Astrocyte (in vitro differentiated cells and primary cell): ENCODE measurements at regions not wholly inside any gene's neighbourhood (a gene's known extent, or its start where the extent isn't known, plus 50 kb on each side); places are given as distances from the start of the nearest gene placed in this dataset.

Experiments
- DNase-seq: peaks from one replicate; pipeline ENCODE4 v3.0.0-alpha.2; 2010; ENCODE audit warnings: low read depth
- FAIRE-seq: peaks from 2 replicates; lab custom pipeline; 2011; peaks lifted over from hg19 to GRCh38; lab: Jason Lieb, UNC
- H2AFZ ChIP-seq: 2 replicates; pipeline ENCODE4 v1.6.0; 2012; ENCODE audit warnings: low read depth, low read length, inconsistent platforms
- H3K27ac ChIP-seq: 2 replicates; pipeline ENCODE4 v1.5.1; 2011; ENCODE audit warnings: low read depth, low read length, inconsistent platforms
- H3K27me3 ChIP-seq: 2 replicates; pipeline ENCODE4 v1.6.0; 2011; ENCODE audit warnings: low read length, inconsistent platforms; ENCODE audit not compliant: insufficient read depth
- H3K36me3 ChIP-seq: 2 replicates; pipeline ENCODE4 v1.5.1; 2011; ENCODE audit warnings: low read length, inconsistent platforms; ENCODE audit not compliant: insufficient read depth
- H3K4me1 ChIP-seq: 2 replicates; pipeline ENCODE4 v1.5.1; 2011; ENCODE audit warnings: low read length, inconsistent platforms; ENCODE audit not compliant: insufficient read depth
- H3K4me2 ChIP-seq: 2 replicates; pipeline ENCODE4 v1.6.0; 2012; ENCODE audit warnings: low read length, inconsistent platforms
- H3K4me3 ChIP-seq: 2 replicates; pipeline ENCODE4 v1.5.1; 2011; ENCODE audit warnings: low read depth, mild to moderate bottlenecking, low read length, inconsistent platforms; ENCODE audit not compliant: insufficient read depth
- H3K79me2 ChIP-seq: 2 replicates; pipeline ENCODE4 v1.6.0; 2012; ENCODE audit warnings: mild to moderate bottlenecking, low read length, inconsistent platforms; ENCODE audit not compliant: insufficient read depth
- H3K9ac ChIP-seq: 2 replicates; pipeline ENCODE4 v1.6.0; 2012; ENCODE audit warnings: mild to moderate bottlenecking, low read length, inconsistent platforms
- H3K9me3 ChIP-seq: 2 replicates; pipeline ENCODE4 v1.5.1; 2012; ENCODE audit warnings: low read depth, mild to moderate bottlenecking, low read length, inconsistent platforms; ENCODE audit not compliant: insufficient read depth
- H4K20me1 ChIP-seq: 2 replicates; pipeline ENCODE4 v1.6.0; 2012; ENCODE audit warnings: low read length, inconsistent platforms; ENCODE audit not compliant: insufficient read depth
- H3K27ac Mint-ChIP-seq: one replicate; pipeline ENCODE4 v1.8.0; 2021; ENCODE audit warnings: mild to moderate bottlenecking, mixed read lengths; ENCODE audit not compliant: unreplicated experiment
- H3K27me3 Mint-ChIP-seq: one replicate; pipeline ENCODE4 v1.8.0; 2021; ENCODE audit warnings: low read depth, mixed read lengths; ENCODE audit not compliant: unreplicated experiment
- H3K36me3 Mint-ChIP-seq: one replicate; pipeline ENCODE4 v1.8.0; 2021; ENCODE audit warnings: low read depth, mixed read lengths; ENCODE audit not compliant: unreplicated experiment
- H3K4me1 Mint-ChIP-seq: one replicate; pipeline ENCODE4 v1.8.0; 2021; ENCODE audit warnings: low read depth, mixed read lengths; ENCODE audit not compliant: unreplicated experiment
- H3K4me3 Mint-ChIP-seq: one replicate; pipeline ENCODE4 v1.8.0; 2021; ENCODE audit warnings: mild to moderate bottlenecking, moderate library complexity, mixed read lengths; ENCODE audit not compliant: unreplicated experiment
- H3K9me3 Mint-ChIP-seq: one replicate; pipeline ENCODE4 v1.8.0; 2021; ENCODE audit warnings: mild to moderate bottlenecking, mixed read lengths; ENCODE audit not compliant: unreplicated experiment
- EZH2 ChIP-seq: IDR thresholded peaks from 2 replicates; pipeline ENCODE4 v1.6.1; 2012; ENCODE audit warnings: mild to moderate bottlenecking, low read length, inconsistent platforms; ENCODE audit not compliant: insufficient read depth
- TF ChIP-seq, protein P1 (sequence below): IDR thresholded peaks from 2 replicates; pipeline ENCODE4 v1.5.1; 2011; ENCODE audit warnings: low read depth, mild to moderate bottlenecking, inconsistent platforms, low read length, moderate library complexity; ENCODE audit not compliant: insufficient read depth

DNA sequence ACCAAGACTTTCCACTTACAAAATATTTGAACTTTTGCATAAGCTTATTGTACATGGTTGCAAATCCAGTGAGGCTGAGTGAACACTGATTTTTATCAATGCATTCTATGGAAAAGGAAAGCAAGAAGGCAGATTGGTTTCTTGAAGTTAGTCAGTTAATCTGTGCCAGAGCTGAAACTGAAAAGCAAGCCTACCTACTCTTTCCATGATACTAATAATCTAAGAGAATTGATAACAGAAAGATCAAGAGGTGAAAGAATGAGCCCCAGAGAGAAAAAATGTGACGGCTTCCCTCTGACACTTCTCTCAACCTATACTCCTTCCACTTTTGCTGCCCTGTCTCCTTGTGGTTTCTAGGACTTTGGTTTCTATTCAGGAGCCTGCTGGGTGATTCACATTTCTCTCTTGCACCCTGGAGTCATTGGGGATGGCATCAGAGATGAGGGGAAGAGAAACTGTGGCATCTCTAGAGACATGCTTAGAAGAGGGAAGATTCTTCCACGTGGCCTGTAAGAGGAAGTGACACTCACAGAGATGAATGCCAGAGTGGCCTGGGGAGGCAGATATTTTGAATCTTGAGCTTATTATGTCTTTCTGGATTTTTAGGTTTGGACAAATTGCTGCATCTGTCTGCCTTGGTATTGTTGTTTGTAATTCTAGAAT, 158.6 kb upstream of the RIMS1 start:
- Histone ChIP-seq H3K79me2 (no peaks in the 10 kb centered on the region), H4K20me1 (no peaks in the 10 kb centered on the region), H3K4me1 (no peaks in the 10 kb centered on the region), H3K27ac (no peak overlapping the region), H3K9me3 (no peaks in the 10 kb centered on the region), H2AFZ (no peak overlapping the region), H3K27me3 (no peaks in the 10 kb centered on the region), H3K9ac (no peak overlapping the region), H3K4me2 (no peak overlapping the region), H3K4me3 (no peak overlapping the region), H3K36me3 (no peaks in the 10 kb centered on the region)
- TF ChIP-seq, protein P1, sequence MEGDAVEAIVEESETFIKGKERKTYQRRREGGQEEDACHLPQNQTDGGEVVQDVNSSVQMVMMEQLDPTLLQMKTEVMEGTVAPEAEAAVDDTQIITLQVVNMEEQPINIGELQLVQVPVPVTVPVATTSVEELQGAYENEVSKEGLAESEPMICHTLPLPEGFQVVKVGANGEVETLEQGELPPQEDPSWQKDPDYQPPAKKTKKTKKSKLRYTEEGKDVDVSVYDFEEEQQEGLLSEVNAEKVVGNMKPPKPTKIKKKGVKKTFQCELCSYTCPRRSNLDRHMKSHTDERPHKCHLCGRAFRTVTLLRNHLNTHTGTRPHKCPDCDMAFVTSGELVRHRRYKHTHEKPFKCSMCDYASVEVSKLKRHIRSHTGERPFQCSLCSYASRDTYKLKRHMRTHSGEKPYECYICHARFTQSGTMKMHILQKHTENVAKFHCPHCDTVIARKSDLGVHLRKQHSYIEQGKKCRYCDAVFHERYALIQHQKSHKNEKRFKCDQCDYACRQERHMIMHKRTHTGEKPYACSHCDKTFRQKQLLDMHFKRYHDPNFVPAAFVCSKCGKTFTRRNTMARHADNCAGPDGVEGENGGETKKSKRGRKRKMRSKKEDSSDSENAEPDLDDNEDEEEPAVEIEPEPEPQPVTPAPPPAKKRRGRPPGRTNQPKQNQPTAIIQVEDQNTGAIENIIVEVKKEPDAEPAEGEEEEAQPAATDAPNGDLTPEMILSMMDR, result no peak
- TF ChIP-seq EZH2, result no peak
- Mint-ChIP-seq H3K4me3 (no peak overlapping the region), H3K27ac (peak overlapping the region; percentile 66), H3K27me3 (no peaks in the 10 kb centered on the region), H3K4me1 (peaks cover 10% of the 10 kb centered on the region), H3K9me3 (no peaks in the 10 kb centered on the region), H3K36me3 (no peaks in the 10 kb centered on the region)
- DNase-seq (no peak), FAIRE-seq (no peak)

DNA sequence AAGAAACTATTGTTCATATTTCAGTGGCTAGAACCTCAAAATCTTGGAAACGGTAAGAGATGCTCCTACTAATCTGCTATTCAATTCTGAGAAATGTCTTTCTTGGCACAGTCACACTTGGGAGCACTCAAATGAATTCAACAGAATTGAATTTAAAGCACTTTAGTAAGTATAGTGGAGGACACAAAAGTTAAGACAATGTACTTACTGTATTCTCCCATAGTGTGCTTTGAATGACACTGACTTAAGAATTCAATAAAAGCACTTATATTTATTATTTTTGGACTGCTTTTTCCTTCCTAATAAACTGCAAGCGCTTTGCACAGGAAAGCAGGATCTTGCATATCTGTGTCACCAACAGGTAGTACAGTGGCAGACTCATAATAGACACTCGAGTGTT, 156.1 kb upstream of the RIMS1 start:
- FAIRE-seq, result no peak
- no peak for DNase-seq
- H3K4me1 Mint-ChIP-seq, result peaks cover 10% of the 10 kb centered on the region
- H3K4me1 ChIP-seq, result no peaks in the 10 kb centered on the region
- H3K27me3 Mint-ChIP-seq, result no peaks in the 10 kb centered on the region
- no peak overlapping the region for H3K4me3 ChIP-seq
- no peak overlapping the region for H3K9ac ChIP-seq
- H3K27ac ChIP-seq, result no peak overlapping the region
- no peak overlapping the region for H2AFZ ChIP-seq
- TF ChIP-seq, protein P1, result no peak
- TF ChIP-seq EZH2, result no peak
- H3K9me3 Mint-ChIP-seq, result no peaks in the 10 kb centered on the region
- no peaks in the 10 kb centered on the region for H4K20me1 ChIP-seq
- H3K36me3 Mint-ChIP-seq, result no peaks in the 10 kb centered on the region
- no peaks in the 10 kb centered on the region for H3K9me3 ChIP-seq
- no peaks in the 10 kb centered on the region for H3K79me2 ChIP-seq
- no peak overlapping the region for H3K4me3 Mint-ChIP-seq
- no peak overlapping the region for H3K4me2 ChIP-seq
- H3K36me3 ChIP-seq, result no peaks in the 10 kb centered on the region
- H3K27ac Mint-ChIP-seq, result no peak overlapping the region
- H3K27me3 ChIP-seq, result no peaks in the 10 kb centered on the region
